OCI-LY1 (cell line): ENCODE measurements at regions not wholly inside any gene's neighbourhood (a gene's known extent, or its start where the extent isn't known, plus 50 kb on each side); places are given as distances from the start of the nearest gene placed in this dataset.

Experiments used
- EZH2 ChIP-seq: fragments of 200-600 bp; sonication (generic), shearing (Covaris generic); IDR thresholded peaks from 2 replicates; pipeline ENCODE4 v1.8.0; 2017; ENCODE audit warnings: borderline replicate concordance, mixed run types, mild to moderate bottlenecking, antibody characterized with exemption, low read length, moderate library complexity, mixed read lengths
- TF ChIP-seq, protein P1 (sequence below): fragments of 200-600 bp; sonication (generic), shearing (Covaris generic); IDR thresholded peaks from 2 replicates; pipeline ENCODE4 v1.5.1; 2017; ENCODE audit warnings: mild to moderate bottlenecking, antibody characterized with exemption, low read length, moderate library complexity, mixed read lengths

DNA sequence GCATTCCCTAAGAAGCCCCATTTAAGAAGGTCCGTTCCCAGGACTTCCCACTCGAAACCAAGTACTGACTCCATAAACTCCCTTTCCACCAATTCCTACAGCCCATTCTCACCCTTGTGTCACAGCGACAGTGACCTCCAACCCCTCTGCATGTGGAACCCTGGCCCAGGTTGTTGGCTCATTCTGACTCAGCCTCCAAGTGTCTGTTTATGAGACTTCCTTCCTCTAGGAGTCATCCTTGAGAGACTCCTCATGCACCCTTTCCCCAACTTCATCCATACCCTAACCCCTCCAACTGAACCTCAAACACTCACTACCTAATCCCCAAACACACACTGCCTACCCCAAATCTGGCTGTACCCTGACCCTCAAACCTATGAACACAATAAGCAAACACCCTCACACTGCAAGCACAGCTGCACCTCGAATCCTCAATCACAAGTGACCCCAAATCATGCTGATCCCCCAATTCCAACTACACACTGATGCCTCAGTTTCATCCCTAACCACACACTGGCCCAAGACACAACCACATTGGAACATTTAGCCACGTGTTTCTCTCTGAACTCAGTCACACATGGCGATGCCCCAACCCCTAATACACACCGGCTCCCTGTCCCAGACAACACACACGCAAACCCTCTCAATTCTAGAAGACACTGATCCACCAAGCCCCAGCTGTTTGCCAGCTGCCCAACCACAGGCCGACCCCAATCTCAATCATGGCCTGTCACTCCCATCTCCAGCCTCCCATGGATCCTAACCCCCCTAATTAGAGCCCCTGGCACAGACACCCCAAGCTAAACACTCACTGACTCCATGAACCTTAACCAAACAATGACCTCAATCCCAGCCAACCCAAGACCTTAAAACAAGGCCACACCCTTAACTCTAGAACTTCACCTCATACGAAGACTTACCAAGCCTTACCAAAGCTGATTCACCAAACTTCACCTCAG is 219.6 kb downstream of the CYP26B1 start:
- TF ChIP-seq, protein P1, sequence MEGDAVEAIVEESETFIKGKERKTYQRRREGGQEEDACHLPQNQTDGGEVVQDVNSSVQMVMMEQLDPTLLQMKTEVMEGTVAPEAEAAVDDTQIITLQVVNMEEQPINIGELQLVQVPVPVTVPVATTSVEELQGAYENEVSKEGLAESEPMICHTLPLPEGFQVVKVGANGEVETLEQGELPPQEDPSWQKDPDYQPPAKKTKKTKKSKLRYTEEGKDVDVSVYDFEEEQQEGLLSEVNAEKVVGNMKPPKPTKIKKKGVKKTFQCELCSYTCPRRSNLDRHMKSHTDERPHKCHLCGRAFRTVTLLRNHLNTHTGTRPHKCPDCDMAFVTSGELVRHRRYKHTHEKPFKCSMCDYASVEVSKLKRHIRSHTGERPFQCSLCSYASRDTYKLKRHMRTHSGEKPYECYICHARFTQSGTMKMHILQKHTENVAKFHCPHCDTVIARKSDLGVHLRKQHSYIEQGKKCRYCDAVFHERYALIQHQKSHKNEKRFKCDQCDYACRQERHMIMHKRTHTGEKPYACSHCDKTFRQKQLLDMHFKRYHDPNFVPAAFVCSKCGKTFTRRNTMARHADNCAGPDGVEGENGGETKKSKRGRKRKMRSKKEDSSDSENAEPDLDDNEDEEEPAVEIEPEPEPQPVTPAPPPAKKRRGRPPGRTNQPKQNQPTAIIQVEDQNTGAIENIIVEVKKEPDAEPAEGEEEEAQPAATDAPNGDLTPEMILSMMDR: no peak
- TF ChIP-seq EZH2: no peak
